Trophoblast cell (in vitro differentiated cells and primary cell): ENCODE measurements at regions not wholly inside any gene's neighbourhood (a gene's known extent, or its start where the extent isn't known, plus 50 kb on each side); places are given as distances from the start of the nearest gene placed in this dataset.

Source experiments
- DNase-seq, 2 donors: peaks; one replicate each; pipeline ENCODE4 v3.0.0-alpha.2; 2016
- H2AFZ ChIP-seq: 2 replicates; pipeline ENCODE4 v1.6.1; 2013; ENCODE audit warnings: low read length, moderate library complexity, mild to moderate bottlenecking; ENCODE audit not compliant: insufficient read depth, poor library complexity
- H2AK5ac ChIP-seq: 2 replicates; pipeline ENCODE4 v1.6.1; 2013; ENCODE audit warnings: mild to moderate bottlenecking, low read length
- H2BK120ac ChIP-seq: 2 replicates; pipeline ENCODE4 v1.6.1; 2013; ENCODE audit warnings: low read length, mild to moderate bottlenecking, moderate library complexity; ENCODE audit not compliant: insufficient read depth, poor library complexity
- H2BK12ac ChIP-seq: 2 replicates; pipeline ENCODE4 v1.6.1; 2013; ENCODE audit warnings: mild to moderate bottlenecking, low read length, moderate library complexity
- H2BK5ac ChIP-seq: 2 replicates; pipeline ENCODE4 v1.6.1; 2013; ENCODE audit warnings: low read length, low read depth, moderate library complexity, mild to moderate bottlenecking; ENCODE audit not compliant: poor library complexity
- H3K14ac ChIP-seq: 2 replicates; pipeline ENCODE4 v1.6.1; 2013; ENCODE audit warnings: mild to moderate bottlenecking, low read length
- H3K18ac ChIP-seq: 2 replicates; pipeline ENCODE4 v1.6.1; 2013; ENCODE audit warnings: mild to moderate bottlenecking, low read length
- H3K23ac ChIP-seq: 2 replicates; pipeline ENCODE4 v1.6.1; 2013; ENCODE audit warnings: low read length
- H3K27ac ChIP-seq: 2 replicates; pipeline ENCODE4 v1.5.1; 2013; ENCODE audit warnings: low read depth, mild to moderate bottlenecking, inconsistent platforms, low read length, moderate library complexity
- H3K27me3 ChIP-seq: 2 replicates; pipeline ENCODE4 v1.6.1; 2013; ENCODE audit warnings: inconsistent platforms, mild to moderate bottlenecking, low read length, moderate library complexity; ENCODE audit not compliant: insufficient read depth
- H3K36me3 ChIP-seq, 2 experiments: 1 replicate in 1 of 2; 2 replicates in 1 of 2; pipeline ENCODE4 v1.6.1; 2013; ENCODE audit warnings: low read length in 2 of 2, mild to moderate bottlenecking in 2 of 2, moderate library complexity in 1 of 2; ENCODE audit not compliant: insufficient read depth in 2 of 2, control insufficient read depth in 1 of 2
- H3K4ac ChIP-seq: 2 replicates; pipeline ENCODE4 v1.6.1; 2013; ENCODE audit warnings: low read depth, mild to moderate bottlenecking, low read length, moderate library complexity
- H3K4me1 ChIP-seq, 2 experiments: 1 replicate in 1 of 2; 2 replicates in 1 of 2; pipeline ENCODE4 v1.6.1; 2013; ENCODE audit warnings: low read length in 2 of 2, mild to moderate bottlenecking in 2 of 2, moderate library complexity in 1 of 2; ENCODE audit not compliant: insufficient read depth in 2 of 2, control insufficient read depth in 1 of 2
- H3K4me2 ChIP-seq: 2 replicates; pipeline ENCODE4 v1.6.1; 2013; ENCODE audit warnings: inconsistent platforms, mild to moderate bottlenecking, low read length, moderate library complexity
- H3K4me3 ChIP-seq: 2 replicates; pipeline ENCODE4 v1.5.1; 2013; ENCODE audit warnings: mild to moderate bottlenecking, low read depth, low read length, inconsistent platforms
- H3K79me1 ChIP-seq: one replicate; pipeline ENCODE4 v1.6.1; 2013; ENCODE audit warnings: low read length
- H3K79me2 ChIP-seq: 2 replicates; pipeline ENCODE4 v1.6.1; 2013; ENCODE audit warnings: low read length, mild to moderate bottlenecking; ENCODE audit not compliant: control insufficient read depth, insufficient read depth, poor library complexity
- H3K9ac ChIP-seq: 2 replicates; pipeline ENCODE4 v1.6.1; 2013; ENCODE audit warnings: mild to moderate bottlenecking, low read length
- H3K9me3 ChIP-seq: 2 replicates; pipeline ENCODE4 v1.6.1; 2013; ENCODE audit warnings: low read depth, mild to moderate bottlenecking, control low read depth, inconsistent platforms, low read length; ENCODE audit not compliant: insufficient read depth
- H4K12ac ChIP-seq: 2 replicates; pipeline ENCODE4 v1.6.1; 2013; ENCODE audit warnings: low read depth, mild to moderate bottlenecking, low read length, moderate library complexity
- H4K8ac ChIP-seq: 2 replicates; pipeline ENCODE4 v1.6.1; 2013; ENCODE audit warnings: low read depth, mild to moderate bottlenecking, low read length, moderate library complexity
- H4K91ac ChIP-seq: one replicate; pipeline ENCODE4 v1.6.1; 2013; ENCODE audit warnings: low read depth, mild to moderate bottlenecking, low read length, moderate library complexity
- WGBS: extraction: QIAGEN DNeasy Blood & Tissue Kit; methylation state at CpG from one replicate; pipeline ENCODE4 v1.1.7; 2013; ENCODE audit warnings: missing lambda C conversion rate; ENCODE audit not compliant: insufficient read length, insufficient coverage; ENCODE audit errors: extremely low coverage; 5-methylcytosine and 5-hydroxymethylcytosine counted together

- H2BK120ac ChIP-seq = no peak overlapping the region
- no peak overlapping the region for H3K9ac ChIP-seq
- no peak overlapping the region for H2AK5ac ChIP-seq
- peaks cover 4% of the 10 kb centered on the region for H3K9me3 ChIP-seq
- no peak overlapping the region for H4K91ac ChIP-seq
- no peak overlapping the region for H3K4me3 ChIP-seq
- DNase-seq = no peak
- H3K18ac ChIP-seq = no peak overlapping the region
- H3K79me2 ChIP-seq = no peaks in the 10 kb centered on the region
- H3K4me2 ChIP-seq = no peak overlapping the region
- no peak overlapping the region for H2BK5ac ChIP-seq
- H3K79me1 ChIP-seq = no peaks in the 10 kb centered on the region
- H2BK12ac ChIP-seq = no peak overlapping the region
- H3K27me3 ChIP-seq = no peaks in the 10 kb centered on the region
- H3K14ac ChIP-seq = no peak overlapping the region
- no peak overlapping the region for H4K8ac ChIP-seq
- no peak overlapping the region for H4K12ac ChIP-seq
- H3K36me3 ChIP-seq = no peaks in the 10 kb centered on the region
- H3K27ac ChIP-seq = no peak overlapping the region
- H3K4ac ChIP-seq = no peak overlapping the region
- no peak overlapping the region for H3K23ac ChIP-seq
- no CpG with 5 or more reads among the region's 14 CpGs for WGBS
- no peak overlapping the region for H2AFZ ChIP-seq
- H3K4me1 ChIP-seq = peaks cover 4 to 5% of the 10 kb centered on the region in 2 experiments
Observed at GRCh38 chr1:10906866-10907519, 105.5 kb upstream of the TARDBP start.

DNA sequence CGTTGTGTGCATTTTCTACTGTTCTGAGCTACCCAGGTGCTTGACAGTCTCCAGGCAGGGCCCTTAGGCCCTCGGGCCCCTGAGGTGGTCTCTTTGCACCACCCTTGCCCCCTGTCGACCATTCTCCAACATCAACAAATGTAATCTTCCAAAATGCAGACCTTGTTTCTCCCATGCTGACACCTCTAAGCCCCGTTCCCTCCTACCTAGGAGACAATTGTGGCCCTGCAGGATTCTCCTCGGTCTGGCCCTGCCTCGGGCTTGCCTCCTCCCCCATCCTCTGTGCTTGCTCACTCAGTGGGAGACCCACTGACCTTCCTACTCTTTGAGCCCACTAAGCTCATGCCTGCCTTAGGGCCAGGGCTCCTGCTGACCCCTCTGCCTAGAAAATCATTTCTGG, 104.2 kb upstream of the TARDBP start:
- Histone ChIP-seq H4K91ac (no peak overlapping the region), H3K79me1 (no peaks in the 10 kb centered on the region), H3K18ac (no peak overlapping the region), H2AFZ (no peak overlapping the region), H2BK5ac (no peak overlapping the region), H3K4me1 (no peaks in the 10 kb centered on the region), H3K36me3 (no peaks in the 10 kb centered on the region), H3K27ac (no peak overlapping the region), H4K12ac (no peak overlapping the region), H3K79me2 (no peaks in the 10 kb centered on the region), H3K27me3 (no peaks in the 10 kb centered on the region), H2AK5ac (no peak overlapping the region), H3K14ac (no peak overlapping the region), H2BK120ac (no peak overlapping the region), H3K4ac (no peak overlapping the region), H4K8ac (no peak overlapping the region), H3K23ac (no peak overlapping the region), H3K4me2 (no peak overlapping the region), H3K9ac (no peak overlapping the region), H3K4me3 (no peak overlapping the region), H2BK12ac (no peak overlapping the region), H3K9me3 (peaks cover 4% of the 10 kb centered on the region)
- DNase-seq = no peak
- WGBS = no CpG with 5 or more reads among the region's 6 CpGs

- no peaks in the 10 kb centered on the region for H3K79me1 ChIP-seq
- H3K4me3 ChIP-seq = no peak overlapping the region
- H3K27me3 ChIP-seq = no peaks in the 10 kb centered on the region
- no peaks in the 10 kb centered on the region for H3K36me3 ChIP-seq
- no peak overlapping the region for H3K9ac ChIP-seq
- peak; percentile 52 to 68 for DNase-seq
- no peak overlapping the region for H3K27ac ChIP-seq
- no peak overlapping the region for H4K91ac ChIP-seq
- H4K12ac ChIP-seq = no peak overlapping the region
- no CpG with 5 or more reads among the region's 22 CpGs for WGBS
- H3K4me2 ChIP-seq = no peak overlapping the region
- H2BK120ac ChIP-seq = no peak overlapping the region
- H2BK5ac ChIP-seq = no peak overlapping the region
- H4K8ac ChIP-seq = no peak overlapping the region
- no peaks in the 10 kb centered on the region for H3K79me2 ChIP-seq
- H3K18ac ChIP-seq = no peak overlapping the region
- H3K9me3 ChIP-seq = peaks cover 2% of the 10 kb centered on the region
- H2AFZ ChIP-seq = no peak overlapping the region
- no peak overlapping the region for H3K4ac ChIP-seq
- no peaks in the 10 kb centered on the region for H3K4me1 ChIP-seq
- H3K23ac ChIP-seq = no peak overlapping the region
- no peak overlapping the region for H2AK5ac ChIP-seq
- no peak overlapping the region for H3K14ac ChIP-seq
- no peak overlapping the region for H2BK12ac ChIP-seq
Observed at GRCh38 chr1:10909697-10910680, 102.5 kb upstream of the TARDBP start.

- WGBS = no CpG with 5 or more reads among the region's 13 CpGs
- Histone ChIP-seq H3K9me3 (peaks cover 2% of the 10 kb centered on the region), H4K8ac (no peak overlapping the region), H3K4ac (no peak overlapping the region), H3K18ac (no peak overlapping the region), H4K91ac (no peak overlapping the region), H3K27ac (no peak overlapping the region), H3K4me2 (no peak overlapping the region), H3K79me1 (no peaks in the 10 kb centered on the region), H2BK120ac (no peak overlapping the region), H4K12ac (no peak overlapping the region), H3K27me3 (no peaks in the 10 kb centered on the region), H3K14ac (no peak overlapping the region), H3K79me2 (no peaks in the 10 kb centered on the region), H2BK5ac (no peak overlapping the region), H3K4me3 (no peak overlapping the region), H2BK12ac (no peak overlapping the region), H3K23ac (no peak overlapping the region), H3K4me1 (no peaks in the 10 kb centered on the region), H3K9ac (no peak overlapping the region), H2AFZ (no peak overlapping the region), H2AK5ac (no peak overlapping the region), H3K36me3 (no peaks in the 10 kb centered on the region)
- DNase-seq = no peak
Observed at GRCh38 chr1:10910681-10911489, 101.6 kb upstream of the TARDBP start.
